Suprapubic skin (tissue), 4 donors: ENCODE measurements at regions not wholly inside any gene's neighbourhood (a gene's known extent, or its start where the extent isn't known, plus 50 kb on each side); places are given as distances from the start of the nearest gene placed in this dataset.

Experiments used
- DNase-seq, 2 donors: peaks; one replicate each; pipeline ENCODE4 v3.0.0-alpha.2; 2019; ENCODE audit warnings: low spot score in 2 of 2
- H3K27ac ChIP-seq: fragments of 200-600 bp; sonication (generic); one replicate; pipeline ENCODE4 v1.5.1; 2019
- H3K27me3 ChIP-seq: fragments of 200-600 bp; sonication (generic); one replicate; pipeline ENCODE4 v1.5.1; 2019
- H3K36me3 ChIP-seq: fragments of 200-600 bp; sonication (generic); one replicate; pipeline ENCODE4 v1.5.1; 2019
- H3K4me1 ChIP-seq: fragments of 200-600 bp; sonication (generic); one replicate; pipeline ENCODE4 v1.5.1; 2019
- H3K4me3 ChIP-seq: fragments of 200-600 bp; sonication (generic); one replicate; pipeline ENCODE4 v1.5.1; 2019; ENCODE audit warnings: mild to moderate bottlenecking
- H3K9me3 ChIP-seq: fragments of 200-600 bp; sonication (generic); one replicate; pipeline ENCODE4 v1.5.1; 2019
- CTCF ChIP-seq, 2 donors: fragments of 200-600 bp in 1 of 2; fragments of 450-650 bp in 1 of 2; sonication (generic) in 1 of 2; IDR thresholded peaks; one replicate each; pipeline ENCODE4 v1.5.1; 2016 to 2019; ENCODE audit warnings: antibody characterized with exemption in 2 of 2, mild to moderate bottlenecking in 1 of 2, moderate library complexity in 1 of 2
- EP300 ChIP-seq: sonication (generic); formaldehyde crosslinking; IDR thresholded peaks from one replicate; pipeline ENCODE4 v1.6.1; 2017; ENCODE audit warnings: antibody characterized with exemption
- POLR2A ChIP-seq, 2 donors: fragments of 450-650 bp; IDR thresholded peaks; one replicate each; pipeline ENCODE4 v1.6.1; 2017; ENCODE audit warnings: antibody characterized with exemption in 2 of 2, mild to moderate bottlenecking in 2 of 2, moderate library complexity in 2 of 2
- POLR2AphosphoS5 ChIP-seq, 3 donors: sonication (generic); formaldehyde crosslinking; IDR thresholded peaks; one replicate each; pipeline ENCODE4 v1.6.1; 2017; ENCODE audit warnings: antibody characterized with exemption in 3 of 3
- WGBS: methylation state at CpG from one replicate; pipeline ENCODE4 v1.1.5; 2018; 5-methylcytosine and 5-hydroxymethylcytosine counted together

GRCh38 chr11:81052344-81053158 lies 1611.7 kb upstream of the TENM4 start:
- 70% methylated on average over 3 of the region's 3 CpGs for WGBS
- H3K27ac ChIP-seq = no peak overlapping the region
- H3K4me1 ChIP-seq = no peaks in the 10 kb centered on the region
- no peaks in the 10 kb centered on the region for H3K27me3 ChIP-seq
- TF ChIP-seq EP300 = no peak
- no peak for TF ChIP-seq POLR2A (IDR thresholded peaks at IDR 0.05)
- no peak for TF ChIP-seq CTCF (IDR thresholded peaks at IDR 0.05)
- TF ChIP-seq POLR2AphosphoS5 (IDR thresholded peaks at IDR 0.05) = no peak
- no peak for DNase-seq
- H3K4me3 ChIP-seq = no peak overlapping the region
- H3K36me3 ChIP-seq = no peaks in the 10 kb centered on the region
- H3K9me3 ChIP-seq = no peaks in the 10 kb centered on the region

GRCh38 chr11:81039916-81040524 lies 1599.2 kb upstream of the TENM4 start:
- Histone ChIP-seq H3K27ac (no peak overlapping the region), H3K27me3 (no peaks in the 10 kb centered on the region), H3K4me3 (no peak overlapping the region), H3K9me3 (peaks cover 13% of the 10 kb centered on the region), H3K36me3 (no peaks in the 10 kb centered on the region), H3K4me1 (no peaks in the 10 kb centered on the region)
- 61% methylated on average over 2 of the region's 2 CpGs for WGBS
- TF ChIP-seq EP300 = no peak
- TF ChIP-seq CTCF (IDR thresholded peaks at IDR 0.05) = no peak
- no peak for TF ChIP-seq POLR2AphosphoS5 (IDR thresholded peaks at IDR 0.05)
- no peak for TF ChIP-seq POLR2A (IDR thresholded peaks at IDR 0.05)
- no peak for DNase-seq

GRCh38 chr11:81036168-81036870 lies 1595.5 kb upstream of the TENM4 start:
- WGBS = 96% methylated on average over 3 of the region's 3 CpGs
- no peak overlapping the region for H3K4me3 ChIP-seq
- TF ChIP-seq CTCF (IDR thresholded peaks at IDR 0.05) = no peak
- no peak for TF ChIP-seq EP300
- no peak for TF ChIP-seq POLR2A (IDR thresholded peaks at IDR 0.05)
- TF ChIP-seq POLR2AphosphoS5 (IDR thresholded peaks at IDR 0.05) = no peak

GRCh38 chr11:81033779-81034540 lies 1593.1 kb upstream of the TENM4 start:
- H3K27me3 ChIP-seq = no peaks in the 10 kb centered on the region
- TF ChIP-seq POLR2AphosphoS5 (IDR thresholded peaks at IDR 0.05) (no peak), CTCF (IDR thresholded peaks at IDR 0.05) (no peak), EP300 (no peak), POLR2A (IDR thresholded peaks at IDR 0.05) (no peak)
- WGBS = 68% methylated on average over 6 of the region's 6 CpGs

More at GRCh38 chr11:81036168-81036870, 1595.5 kb upstream of the TENM4 start:
- Histone ChIP-seq H3K9me3 (peaks cover 8% of the 10 kb centered on the region), H3K4me1 (no peaks in the 10 kb centered on the region), H3K27me3 (no peaks in the 10 kb centered on the region), H3K27ac (no peak overlapping the region), H3K36me3 (no peaks in the 10 kb centered on the region)
- DNase-seq = no peak

More at GRCh38 chr11:81033779-81034540, 1593.1 kb upstream of the TENM4 start:
- no peak for DNase-seq
- H3K9me3 ChIP-seq = peaks cover 8% of the 10 kb centered on the region
- no peak overlapping the region for H3K27ac ChIP-seq
- H3K4me3 ChIP-seq = no peak overlapping the region
- H3K36me3 ChIP-seq = no peaks in the 10 kb centered on the region
- no peaks in the 10 kb centered on the region for H3K4me1 ChIP-seq
